ENCODE measurements at regions not wholly inside any gene's neighbourhood (a gene's known extent, or its start where the extent isn't known, plus 50 kb on each side); places are given as distances from the start of the nearest gene placed in this dataset.

GRCh38 chr13:28553971-28554370, 59.0 kb upstream of the FLT1 start:
- Histone ChIP-seq H3K4me3 (no peak overlapping the region), H3K9me3 (no peaks in the 10 kb centered on the region), H3K36me3 (no peaks in the 10 kb centered on the region), H3K27me3 (no peaks in the 10 kb centered on the region), H3K4me1 (peaks cover 0 to 5% of the 10 kb centered on the region in 2 donors), H3K27ac (no peak overlapping the region)
- no peak for TF ChIP-seq CTCF (IDR thresholded peaks at IDR 0.05)
- DNase-seq (ENCODE audit: low spot score), result no peak

GRCh38 chr13:28552288-28552687, 57.4 kb upstream of the FLT1 start:
- no peaks in the 10 kb centered on the region for H3K27me3 ChIP-seq
- H3K4me1 ChIP-seq, result no peaks in the 10 kb centered on the region
- H3K27ac ChIP-seq, result no peak overlapping the region
- no peak for DNase-seq (ENCODE audit: low spot score)
- no peaks in the 10 kb centered on the region for H3K9me3 ChIP-seq
- H3K36me3 ChIP-seq, result no peaks in the 10 kb centered on the region
- no peak overlapping the region for H3K4me3 ChIP-seq
- no peak for TF ChIP-seq CTCF (IDR thresholded peaks at IDR 0.05)

GRCh38 chr13:28551498-28551895, 56.6 kb upstream of the FLT1 start:
- no peaks in the 10 kb centered on the region for H3K27me3 ChIP-seq
- no peaks in the 10 kb centered on the region for H3K36me3 ChIP-seq
- no peak overlapping the region for H3K27ac ChIP-seq
- no peak for TF ChIP-seq CTCF (IDR thresholded peaks at IDR 0.05)
- DNase-seq (ENCODE audit: low spot score), result no peak
- H3K9me3 ChIP-seq, result no peaks in the 10 kb centered on the region
- no peaks in the 10 kb centered on the region for H3K4me1 ChIP-seq
- H3K4me3 ChIP-seq, result no peak overlapping the region

GRCh38 chr13:28550721-28551497, 56.0 kb upstream of the FLT1 start:
- Histone ChIP-seq H3K27ac (no peak overlapping the region), H3K27me3 (no peaks in the 10 kb centered on the region), H3K36me3 (no peaks in the 10 kb centered on the region), H3K4me3 (no peak overlapping the region), H3K9me3 (no peaks in the 10 kb centered on the region), H3K4me1 (no peaks in the 10 kb centered on the region)
- DNase-seq (ENCODE audit: low spot score), result no peak
- no peak for TF ChIP-seq CTCF (IDR thresholded peaks at IDR 0.05)

- no peak for DNase-seq (ENCODE audit: low spot score)
- Histone ChIP-seq H3K27me3 (no peaks in the 10 kb centered on the region), H3K4me3 (no peak overlapping the region), H3K36me3 (no peaks in the 10 kb centered on the region), H3K27ac (no peak overlapping the region), H3K4me1 (no peaks in the 10 kb centered on the region), H3K9me3 (no peaks in the 10 kb centered on the region)
- no peak for TF ChIP-seq CTCF (IDR thresholded peaks at IDR 0.05)
Measured at GRCh38 chr13:28550091-28550490, 55.2 kb upstream of the FLT1 start.

- H3K4me3 ChIP-seq, result no peak overlapping the region
- no peaks in the 10 kb centered on the region for H3K27me3 ChIP-seq
- no peaks in the 10 kb centered on the region for H3K36me3 ChIP-seq
- no peak for DNase-seq (ENCODE audit: low spot score)
- H3K27ac ChIP-seq, result no peak overlapping the region
- H3K9me3 ChIP-seq, result peaks cover 0 to 4% of the 10 kb centered on the region in 2 donors
- H3K4me1 ChIP-seq, result no peaks in the 10 kb centered on the region
- TF ChIP-seq CTCF (IDR thresholded peaks at IDR 0.05), result no peak
Measured at GRCh38 chr13:28548872-28549271, 53.9 kb upstream of the FLT1 start.
